ENCODE measurements at regions not wholly inside any gene's neighbourhood (a gene's known extent, or its start where the extent isn't known, plus 50 kb on each side); places are given as distances from the start of the nearest gene placed in this dataset.
A peak's percentile ranks its signal among the peaks of the same experiment; 100 is the strongest.
"Not testable (repeated sequence)": the region's sequence is repeated elsewhere in the genome, so short reads cannot be mapped to it uniquely, and the experiment has no call there.

- Histone ChIP-seq H3K4me3 (no peak overlapping the region), H3K36me3 (no peaks in the 10 kb centered on the region), H3K9me3 (no peaks in the 10 kb centered on the region), H3K4me1 (peaks cover 0 to 21% of the 10 kb centered on the region in 2 donors), H3K27ac (no peak overlapping the region), H3K27me3 (no peaks in the 10 kb centered on the region)
- no peak for TF ChIP-seq CTCF (IDR thresholded peaks at IDR 0.05)
- no peak for DNase-seq (ENCODE audit: low spot score)
Observed at GRCh38 chr7:131638641-131639430, 82.4 kb upstream of the PODXL start.

GRCh38 chr7:131637859-131638258 is 81.4 kb upstream of the PODXL start:
- Histone ChIP-seq H3K36me3 (no peaks in the 10 kb centered on the region), H3K27me3 (no peaks in the 10 kb centered on the region), H3K4me1 (peaks cover 0 to 31% of the 10 kb centered on the region in 2 donors), H3K4me3 (no peak overlapping the region), H3K9me3 (no peaks in the 10 kb centered on the region), H3K27ac (no peak overlapping the region)
- TF ChIP-seq CTCF (IDR thresholded peaks at IDR 0.05) = no peak
- no peak for DNase-seq (ENCODE audit: low spot score)

GRCh38 chr7:131636092-131636491 is 79.7 kb upstream of the PODXL start:
- H3K4me3 ChIP-seq = no peak overlapping the region
- H3K36me3 ChIP-seq = no peaks in the 10 kb centered on the region
- H3K4me1 ChIP-seq = peaks cover 0 to 33% of the 10 kb centered on the region in 2 donors
- no peaks in the 10 kb centered on the region for H3K27me3 ChIP-seq
- peak overlapping the region in 1 of 2 donors; percentile 32 for H3K27ac ChIP-seq
- H3K9me3 ChIP-seq = no peaks in the 10 kb centered on the region
- peak; percentile 85 for DNase-seq (ENCODE audit: low spot score)
- no peak for TF ChIP-seq CTCF (IDR thresholded peaks at IDR 0.05)

GRCh38 chr7:131634197-131634596 is 77.8 kb upstream of the PODXL start:
- peaks cover 0 to 47% of the 10 kb centered on the region in 2 donors for H3K4me1 ChIP-seq
- H3K27ac ChIP-seq = peak overlapping the region; percentile 65 to 67
- DNase-seq (ENCODE audit: low spot score) = not testable (repeated sequence)

GRCh38 chr7:131633342-131633843 is 77.0 kb upstream of the PODXL start:
- Histone ChIP-seq H3K27ac (peak overlapping the region; percentile 65 to 67), H3K27me3 (no peaks in the 10 kb centered on the region), H3K4me3 (no peak overlapping the region), H3K4me1 (peaks cover 0 to 55% of the 10 kb centered on the region in 2 donors), H3K36me3 (no peaks in the 10 kb centered on the region), H3K9me3 (no peaks in the 10 kb centered on the region)
- DNase-seq (ENCODE audit: low spot score) = peak; percentile 76
- no peak for TF ChIP-seq CTCF (IDR thresholded peaks at IDR 0.05)

More at GRCh38 chr7:131634197-131634596, 77.8 kb upstream of the PODXL start:
- not testable (repeated sequence) for H3K27me3 ChIP-seq, H3K9me3 ChIP-seq, H3K4me3 ChIP-seq, H3K36me3 ChIP-seq

- Histone ChIP-seq H3K4me1 (peaks cover 0 to 67% of the 10 kb centered on the region in 2 donors), H3K9me3 (no peaks in the 10 kb centered on the region), H3K36me3 (no peaks in the 10 kb centered on the region), H3K4me3 (no peak overlapping the region), H3K27ac (peak overlapping the region in 1 of 2 donors; percentile 32), H3K27me3 (no peaks in the 10 kb centered on the region)
- no peak for DNase-seq (ENCODE audit: low spot score)
- TF ChIP-seq CTCF (IDR thresholded peaks at IDR 0.05) = no peak
Observed at GRCh38 chr7:131630427-131630826, 74.0 kb upstream of the PODXL start.

All from right atrium auricular region (tissue), 2 donors.